CD4-positive, alpha-beta memory T cell (primary cell): ENCODE measurements at regions not wholly inside any gene's neighbourhood (a gene's known extent, or its start where the extent isn't known, plus 50 kb on each side); places are given as distances from the start of the nearest gene placed in this dataset.

Experiments
- CTCF ChIA-PET: fragments of 350-600 bp; sonication (Branson Sonifier 250); formaldehyde crosslinking; loops from one replicate; lab custom pipeline; 2021; ENCODE audit warnings: inconsistent platforms; ENCODE audit not compliant: partially characterized antibody; lab: Charles Lee
- POLR2A ChIA-PET: fragments of 350-600 bp; sonication (Branson Sonifier 250); formaldehyde crosslinking; loops from one replicate; lab custom pipeline; 2021; ENCODE audit not compliant: partially characterized antibody; lab: Charles Lee
- DNase-seq, 5 donors: peaks; one replicate each; pipeline versions ENCODE4 v3.0.0 to v3.0.0-alpha.2; 2020 to 2022; ENCODE audit warnings: mixed read lengths in 1 of 5
- H3K27ac ChIP-seq: one replicate; pipeline ENCODE4 v1.7.0; 2013; ENCODE audit warnings: low read depth, low read length
- H3K27me3 ChIP-seq: 2 replicates; pipeline ENCODE4 v1.7.0; 2013; ENCODE audit warnings: mild to moderate bottlenecking, low read length, moderate library complexity; ENCODE audit not compliant: insufficient read depth
- H3K36me3 ChIP-seq: 2 replicates; pipeline ENCODE4 v1.7.0; 2013; ENCODE audit warnings: mild to moderate bottlenecking, low read length, moderate library complexity; ENCODE audit not compliant: insufficient read depth
- H3K4me1 ChIP-seq: 2 replicates; pipeline ENCODE4 v1.7.0; 2013; ENCODE audit warnings: mild to moderate bottlenecking, low read length, moderate library complexity; ENCODE audit not compliant: insufficient read depth
- H3K4me3 ChIP-seq, 2 donors: one replicate each; pipeline ENCODE4 v1.7.0; 2013; ENCODE audit warnings: low read length in 2 of 2, mild to moderate bottlenecking in 1 of 2
- H3K9me3 ChIP-seq, 2 donors: one replicate each; pipeline ENCODE4 v1.7.0; 2013; ENCODE audit warnings: low read length in 2 of 2, control low read depth in 1 of 2; ENCODE audit not compliant: control insufficient read depth in 1 of 2
- H3K27ac Mint-ChIP-seq, 7 donors: one replicate each; pipeline ENCODE4 v1.8.0; 2020 to 2021; ENCODE audit warnings: mixed read lengths in 7 of 7, mild to moderate bottlenecking in 6 of 7, inconsistent platforms in 3 of 7, moderate library complexity in 3 of 7
- H3K27me3 Mint-ChIP-seq, 2 donors: one replicate each; pipeline ENCODE4 v1.8.0; 2020 to 2021; ENCODE audit warnings: mixed read lengths in 2 of 2
- H3K36me3 Mint-ChIP-seq, 2 donors: one replicate each; pipeline ENCODE4 v1.8.0; 2020 to 2021; ENCODE audit warnings: mixed read lengths in 2 of 2, inconsistent platforms in 1 of 2, mild to moderate bottlenecking in 1 of 2
- H3K4me1 Mint-ChIP-seq, 4 donors: one replicate each; pipeline ENCODE4 v1.8.0; 2020 to 2021; ENCODE audit warnings: mixed read lengths in 4 of 4, mild to moderate bottlenecking in 1 of 4
- H3K4me3 Mint-ChIP-seq, 8 donors: one replicate each; pipeline ENCODE4 v1.8.0; 2020 to 2021; ENCODE audit warnings: mixed read lengths in 8 of 8, mild to moderate bottlenecking in 7 of 8, moderate library complexity in 6 of 8, inconsistent platforms in 3 of 8
- H3K9me3 Mint-ChIP-seq, 8 donors: one replicate each; pipeline ENCODE4 v1.8.0; 2020 to 2021; ENCODE audit warnings: mixed read lengths in 8 of 8, mild to moderate bottlenecking in 5 of 8, inconsistent platforms in 3 of 8, moderate library complexity in 1 of 8
- intact Hi-C: fragments of 100-400 bp; cut with micrococcal nuclease; formaldehyde crosslinking; loops from one replicate; pipeline ENCODE4 v1.15.1; 2023

DNA sequence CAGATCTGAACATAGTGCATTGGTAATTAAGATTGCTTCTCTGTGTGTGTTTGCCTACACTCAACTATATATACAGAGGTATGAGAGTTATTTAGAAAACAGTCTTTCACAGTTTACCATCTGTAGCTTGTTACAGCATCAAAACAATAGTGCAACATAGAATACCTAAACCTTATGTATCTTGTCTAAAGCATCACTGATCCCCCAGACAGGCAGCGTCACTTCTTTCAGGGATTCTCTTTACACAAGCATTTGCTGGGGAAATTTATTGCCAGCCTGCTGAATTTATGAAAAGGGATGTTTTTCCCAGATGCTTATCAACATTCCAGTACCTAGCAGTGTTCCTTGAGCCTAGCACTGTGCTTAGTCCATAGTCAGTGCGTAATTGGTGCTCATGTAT, 195.8 kb upstream of the COL8A1 start:
- no peak overlapping the region for H3K4me3 Mint-ChIP-seq
- ChIA-PET CTCF (no interaction called here), POLR2A (no interaction called here)
- intact Hi-C loops: no loop called here
- H3K4me1 Mint-ChIP-seq: no peaks in the 10 kb centered on the region
- H3K27me3 Mint-ChIP-seq: no peaks in the 10 kb centered on the region
- peaks cover 0 to 15% (median 6%) of the 10 kb centered on the region in 8 donors for H3K9me3 Mint-ChIP-seq
- no peak overlapping the region for H3K27ac Mint-ChIP-seq
- Histone ChIP-seq H3K36me3 (no peaks in the 10 kb centered on the region), H3K27ac (no peak overlapping the region), H3K27me3 (no peaks in the 10 kb centered on the region), H3K4me3 (no peak overlapping the region), H3K4me1 (no peaks in the 10 kb centered on the region), H3K9me3 (no peaks in the 10 kb centered on the region)
- H3K36me3 Mint-ChIP-seq: no peaks in the 10 kb centered on the region
- DNase-seq: no peak

DNA sequence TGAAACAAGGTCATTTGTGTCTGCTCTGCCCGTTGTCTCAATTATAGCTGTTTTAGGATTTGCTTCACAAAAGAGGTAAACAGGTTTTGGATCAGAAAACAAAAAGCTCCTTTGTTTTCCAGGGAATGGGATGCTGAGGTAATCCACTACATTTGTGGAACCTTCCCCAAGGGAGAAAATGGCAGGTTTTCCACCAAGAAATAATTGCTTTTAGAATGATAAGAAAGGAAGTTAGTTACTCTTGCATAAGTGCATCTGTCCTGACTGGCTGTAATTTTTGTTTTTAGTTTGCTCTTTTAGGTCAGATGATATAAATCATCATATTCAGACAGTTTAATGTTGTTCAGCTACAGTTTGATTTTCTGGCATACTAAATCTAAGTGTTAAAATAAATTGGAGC, 198.5 kb upstream of the COL8A1 start:
- no peaks in the 10 kb centered on the region for H3K4me1 ChIP-seq

DNA sequence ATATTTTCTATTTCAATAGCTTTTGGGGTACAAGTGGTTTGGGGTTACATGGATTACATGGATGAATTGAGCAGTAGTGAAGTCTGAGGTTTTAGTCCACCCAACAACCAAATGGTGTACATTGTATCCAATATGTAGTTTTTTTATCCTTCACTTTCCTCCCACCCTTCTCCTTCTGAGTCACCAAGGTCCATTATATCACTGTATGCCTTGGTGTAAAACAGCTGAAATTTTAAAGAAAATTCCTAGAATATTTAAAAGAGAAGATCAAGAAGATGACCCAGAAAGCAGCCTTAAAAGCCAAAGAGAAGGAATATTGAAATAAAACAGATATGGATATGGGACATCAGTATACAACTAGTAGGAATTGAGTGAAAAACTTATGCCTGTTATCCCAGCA, 204.2 kb upstream of the COL8A1 start:
- DNase-seq: no peak
- no peak overlapping the region for H3K27ac Mint-ChIP-seq
- Histone ChIP-seq H3K4me3 (no peak overlapping the region), H3K36me3 (no peaks in the 10 kb centered on the region), H3K9me3 (no peaks in the 10 kb centered on the region), H3K27me3 (no peaks in the 10 kb centered on the region), H3K27ac (no peak overlapping the region), H3K4me1 (no peaks in the 10 kb centered on the region)
- CTCF ChIA-PET: interaction anchor here (1.0 kb wide), 1 partner anchor 9 kb away, joined by 3 read pairs; no protein-coding TSS in a partner anchor
- peaks cover 0 to 22% (median 2%) of the 10 kb centered on the region in 8 donors for H3K9me3 Mint-ChIP-seq
- no peaks in the 10 kb centered on the region for H3K4me1 Mint-ChIP-seq
- no peaks in the 10 kb centered on the region for H3K27me3 Mint-ChIP-seq
- H3K4me3 Mint-ChIP-seq: no peak overlapping the region
- POLR2A ChIA-PET: no interaction called here
- no peaks in the 10 kb centered on the region for H3K36me3 Mint-ChIP-seq
- intact Hi-C loops: no loop called here

More for the DNA sequence above, 198.5 kb upstream of the COL8A1 start:
- Mint-ChIP-seq H3K4me1 (no peaks in the 10 kb centered on the region), H3K4me3 (no peak overlapping the region), H3K27ac (no peak overlapping the region), H3K27me3 (no peaks in the 10 kb centered on the region), H3K36me3 (no peaks in the 10 kb centered on the region), H3K9me3 (peaks cover 0 to 24% (median 7%) of the 10 kb centered on the region in 8 donors)
- ChIA-PET POLR2A (no interaction called here), CTCF (no interaction called here)
- no peaks in the 10 kb centered on the region for H3K36me3 ChIP-seq
- no peak for DNase-seq
- intact Hi-C loops: no loop called here
- no peak overlapping the region for H3K4me3 ChIP-seq
- H3K9me3 ChIP-seq: no peaks in the 10 kb centered on the region
- H3K27me3 ChIP-seq: no peaks in the 10 kb centered on the region
- H3K27ac ChIP-seq: no peak overlapping the region

DNA sequence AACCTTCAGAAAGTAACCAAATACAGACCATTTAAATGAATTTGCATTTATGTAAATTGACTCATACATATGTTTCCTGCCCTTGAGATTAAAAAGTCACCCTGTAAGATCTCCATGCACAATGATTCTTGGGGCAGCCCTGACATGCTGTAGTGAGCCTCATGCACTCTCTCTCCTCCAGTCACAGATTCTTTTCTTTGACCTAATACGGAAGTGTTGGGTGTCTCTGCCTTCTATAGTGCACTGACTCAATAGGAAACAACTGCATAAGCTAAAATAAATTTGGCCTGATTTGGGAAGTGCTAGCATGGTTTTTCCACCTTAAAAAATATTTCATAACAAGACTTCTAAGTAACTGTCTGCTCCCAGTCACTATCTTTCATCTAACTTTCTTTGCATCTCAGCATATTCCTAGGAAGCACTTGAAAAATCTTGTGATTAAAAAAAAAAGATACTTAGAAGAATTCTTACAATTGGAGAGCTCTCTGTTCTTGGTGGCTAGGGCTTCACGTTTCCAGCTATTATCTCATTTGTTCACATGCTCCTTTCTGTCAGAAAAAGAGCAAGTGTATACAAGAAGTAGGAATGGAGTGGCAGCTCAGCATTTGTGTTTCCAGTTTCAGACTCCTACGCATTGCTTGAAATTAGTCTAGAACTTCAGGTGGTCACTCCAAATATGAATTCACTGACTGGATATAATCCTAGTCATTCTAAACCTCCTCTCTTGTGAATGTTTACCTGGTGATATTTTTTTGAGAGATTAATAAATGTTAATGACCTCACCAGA, 207.9 kb upstream of the COL8A1 start:
- CTCF ChIA-PET: no interaction called here
- no peaks in the 10 kb centered on the region for H3K27me3 ChIP-seq
- DNase-seq: no peak
- no peak overlapping the region for H3K27ac Mint-ChIP-seq
- POLR2A ChIA-PET: no interaction called here
- no peaks in the 10 kb centered on the region for H3K36me3 Mint-ChIP-seq
- H3K4me3 Mint-ChIP-seq: no peak overlapping the region
- peaks cover 0 to 5% (median under 1%) of the 10 kb centered on the region in 8 donors for H3K9me3 Mint-ChIP-seq
- H3K27me3 Mint-ChIP-seq: no peaks in the 10 kb centered on the region
- intact Hi-C loops: no loop called here
- H3K4me3 ChIP-seq: no peak overlapping the region
- no peaks in the 10 kb centered on the region for H3K4me1 Mint-ChIP-seq
- no peaks in the 10 kb centered on the region for H3K4me1 ChIP-seq
- H3K36me3 ChIP-seq: no peaks in the 10 kb centered on the region
- H3K9me3 ChIP-seq: no peaks in the 10 kb centered on the region
- no peak overlapping the region for H3K27ac ChIP-seq

DNA sequence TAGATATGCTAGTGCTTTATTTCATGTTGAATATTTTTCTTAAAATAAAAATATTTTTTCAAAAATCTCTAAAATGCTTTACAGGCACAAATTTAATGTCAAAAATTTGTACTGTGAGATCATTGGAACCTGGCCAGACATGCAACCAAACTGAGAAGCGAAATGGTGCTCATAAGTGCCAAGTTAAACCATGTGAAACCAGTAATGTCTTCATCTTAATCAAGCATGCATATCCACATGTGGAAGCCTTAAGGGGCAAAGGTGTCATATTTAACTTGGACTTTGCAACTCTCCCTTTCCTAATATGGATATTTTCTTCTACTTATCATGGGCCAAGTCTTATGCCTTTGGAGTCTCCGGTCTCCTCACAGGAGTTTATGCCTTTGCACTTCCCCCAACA, 208.9 kb upstream of the COL8A1 start:
- Mint-ChIP-seq H3K27ac (no peak overlapping the region), H3K9me3 (peaks cover 0 to 2% (median 0%) of the 10 kb centered on the region in 8 donors), H3K36me3 (no peaks in the 10 kb centered on the region), H3K4me1 (no peaks in the 10 kb centered on the region), H3K27me3 (no peaks in the 10 kb centered on the region), H3K4me3 (no peak overlapping the region)
- no peak overlapping the region for H3K27ac ChIP-seq
- ChIA-PET CTCF (no interaction called here), POLR2A (no interaction called here)
- H3K4me3 ChIP-seq: no peak overlapping the region
- no peak for DNase-seq
- no peaks in the 10 kb centered on the region for H3K36me3 ChIP-seq
- H3K27me3 ChIP-seq: no peaks in the 10 kb centered on the region
- H3K9me3 ChIP-seq: no peaks in the 10 kb centered on the region
- no peaks in the 10 kb centered on the region for H3K4me1 ChIP-seq
- intact Hi-C loops: no loop called here

DNA sequence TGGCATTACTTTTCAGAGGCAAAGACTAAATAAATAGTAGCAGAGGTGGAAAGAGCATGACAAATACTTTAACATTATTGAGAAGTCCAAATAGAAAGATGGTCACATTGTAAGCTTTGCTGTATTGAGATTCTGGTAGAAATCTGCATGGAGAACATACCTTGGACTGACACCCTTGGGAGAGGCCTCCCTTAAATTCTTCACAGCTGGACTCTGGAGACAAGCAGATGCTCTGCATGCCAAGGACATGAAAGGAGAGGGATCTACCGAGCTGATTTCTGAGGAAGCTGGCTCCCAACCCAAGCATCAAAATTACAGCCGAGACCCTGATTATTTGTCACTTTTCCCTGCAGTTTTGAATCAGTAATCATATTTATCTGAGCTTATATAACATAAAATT, 212.5 kb upstream of the COL8A1 start:
- intact Hi-C loops: no loop called here
- Histone ChIP-seq H3K4me3 (no peak overlapping the region), H3K9me3 (no peaks in the 10 kb centered on the region), H3K27me3 (no peaks in the 10 kb centered on the region), H3K36me3 (no peaks in the 10 kb centered on the region), H3K4me1 (no peaks in the 10 kb centered on the region), H3K27ac (no peak overlapping the region)
- no peaks in the 10 kb centered on the region for H3K36me3 Mint-ChIP-seq
- H3K4me3 Mint-ChIP-seq: no peak overlapping the region
- H3K9me3 Mint-ChIP-seq: peaks cover 0 to 3% (median 0%) of the 10 kb centered on the region in 8 donors
- no peak for DNase-seq
- POLR2A ChIA-PET: no interaction called here
- no peaks in the 10 kb centered on the region for H3K4me1 Mint-ChIP-seq
- H3K27me3 Mint-ChIP-seq: no peaks in the 10 kb centered on the region
- no peak overlapping the region for H3K27ac Mint-ChIP-seq
- CTCF ChIA-PET: no interaction called here

DNA sequence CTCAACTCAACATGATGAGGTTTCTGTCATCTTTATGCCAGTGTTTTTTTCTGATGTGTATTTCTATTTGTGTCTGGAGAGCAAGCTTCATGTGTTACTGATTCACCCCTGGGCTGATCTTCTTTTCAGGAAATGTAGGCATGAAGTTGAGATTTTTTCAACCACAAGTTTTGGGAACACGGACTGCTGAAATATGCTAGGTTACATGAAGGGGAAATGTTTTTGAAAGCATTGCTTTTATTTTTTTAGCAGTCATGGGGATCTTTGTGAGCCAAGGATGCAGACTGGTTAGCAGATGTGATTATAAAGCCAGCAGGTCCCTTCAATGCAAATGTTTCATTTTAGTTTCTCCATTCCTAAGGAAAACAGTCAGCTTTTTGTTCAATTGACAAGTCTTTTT, 219.3 kb upstream of the COL8A1 start:
- peaks cover 0 to 3% (median 0%) of the 10 kb centered on the region in 8 donors for H3K9me3 Mint-ChIP-seq
- no peaks in the 10 kb centered on the region for H3K27me3 Mint-ChIP-seq
- H3K4me1 Mint-ChIP-seq: no peaks in the 10 kb centered on the region
- no peaks in the 10 kb centered on the region for H3K36me3 Mint-ChIP-seq
- H3K9me3 ChIP-seq: no peaks in the 10 kb centered on the region
- H3K4me3 Mint-ChIP-seq: no peak overlapping the region
- H3K27ac ChIP-seq: no peak overlapping the region
- intact Hi-C loops: no loop called here
- ChIA-PET POLR2A (no interaction called here), CTCF (no interaction called here)
- no peak overlapping the region for H3K4me3 ChIP-seq
- H3K4me1 ChIP-seq: no peaks in the 10 kb centered on the region
- no peaks in the 10 kb centered on the region for H3K36me3 ChIP-seq
- no peak for DNase-seq
- H3K27me3 ChIP-seq: no peaks in the 10 kb centered on the region
- no peak overlapping the region for H3K27ac Mint-ChIP-seq
